LoVo (cell line): ENCODE measurements at regions not wholly inside any gene's neighbourhood (a gene's known extent, or its start where the extent isn't known, plus 50 kb on each side); places are given as distances from the start of the nearest gene placed in this dataset.

Experiments used
- DNase-seq: peaks from one replicate; pipeline ENCODE4 v3.0.0-alpha.2; 2016; ENCODE audit warnings: low spot score

DNA sequence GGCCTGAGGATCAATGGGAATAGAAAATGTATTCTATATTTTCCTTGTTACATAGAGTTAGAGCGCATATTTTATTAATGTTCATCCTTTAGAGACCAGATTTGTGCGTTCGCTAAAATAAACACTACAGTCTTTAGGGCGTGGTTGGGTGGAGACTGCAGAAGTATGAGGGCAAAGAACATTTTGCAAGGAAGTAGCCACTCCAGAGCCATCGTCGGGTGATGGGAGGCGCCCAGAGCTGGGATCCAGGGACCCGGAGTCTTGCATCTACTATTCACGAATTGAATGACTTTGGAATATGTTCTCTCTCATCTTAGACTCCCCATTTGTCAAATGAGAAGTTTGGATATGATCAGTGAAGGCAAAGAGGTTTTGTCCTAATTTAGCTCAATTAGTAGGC lies 154.2 kb upstream of the IRX6 start:
- DNase-seq, result no peak

DNA sequence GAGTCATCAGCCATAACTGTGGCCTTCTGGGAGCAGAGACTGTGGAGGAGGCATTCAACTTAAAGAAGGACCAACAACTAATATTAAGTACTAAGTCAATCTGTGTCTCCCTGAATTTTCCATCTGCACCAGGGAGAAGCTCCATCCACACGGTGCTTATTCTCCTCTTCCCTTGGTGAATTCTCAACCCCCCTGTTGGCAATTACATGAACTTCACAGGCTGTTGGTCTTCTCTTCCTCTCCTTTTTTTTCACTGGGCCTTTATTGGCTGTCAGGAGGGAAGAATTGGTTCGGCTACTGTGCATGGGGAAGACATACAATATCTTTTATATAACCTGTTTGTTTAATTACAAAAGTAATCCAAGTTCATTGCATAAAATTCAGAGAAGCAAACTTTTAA lies 152.8 kb upstream of the IRX6 start:
- DNase-seq, result no peak

DNA sequence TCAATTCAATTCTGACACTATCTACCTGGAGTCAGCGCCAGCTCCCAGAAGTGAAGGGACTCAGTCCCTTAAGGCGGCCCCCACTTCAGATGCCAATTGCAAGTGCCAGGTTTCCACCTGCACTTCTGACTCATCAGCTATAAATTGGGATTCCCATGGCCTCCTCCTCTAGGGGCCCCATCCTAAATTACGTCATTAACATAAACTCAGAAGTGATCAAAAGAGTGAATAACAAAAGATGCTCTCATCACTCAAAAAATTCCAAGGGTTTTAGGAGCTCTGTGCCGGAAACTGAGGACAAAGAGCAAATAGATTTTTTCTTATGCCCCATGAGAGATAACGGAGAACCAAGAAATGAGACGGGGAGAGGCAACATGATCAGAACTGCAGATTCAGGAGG lies 148.6 kb upstream of the IRX6 start:
- no peak for DNase-seq

DNA sequence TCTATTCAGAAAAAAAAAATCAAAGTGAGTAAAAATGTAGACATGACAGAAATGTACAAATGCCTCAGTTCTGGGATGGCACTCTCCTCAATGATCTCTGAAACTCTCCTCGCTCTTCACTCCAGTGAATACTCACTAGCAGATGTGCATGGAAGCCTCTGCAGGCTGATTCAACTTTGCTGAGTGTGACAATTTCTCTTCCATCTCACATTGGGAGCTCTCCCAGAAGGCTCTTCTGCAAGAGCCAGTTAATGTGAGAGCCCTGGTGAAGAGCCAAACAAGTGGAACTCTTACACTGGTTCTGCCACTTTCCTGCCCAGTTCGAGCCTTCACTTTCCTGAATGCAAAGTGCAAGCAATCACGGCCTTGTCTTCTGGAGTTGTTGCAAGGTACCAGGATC lies 147.1 kb upstream of the IRX6 start:
- no peak for DNase-seq

DNA sequence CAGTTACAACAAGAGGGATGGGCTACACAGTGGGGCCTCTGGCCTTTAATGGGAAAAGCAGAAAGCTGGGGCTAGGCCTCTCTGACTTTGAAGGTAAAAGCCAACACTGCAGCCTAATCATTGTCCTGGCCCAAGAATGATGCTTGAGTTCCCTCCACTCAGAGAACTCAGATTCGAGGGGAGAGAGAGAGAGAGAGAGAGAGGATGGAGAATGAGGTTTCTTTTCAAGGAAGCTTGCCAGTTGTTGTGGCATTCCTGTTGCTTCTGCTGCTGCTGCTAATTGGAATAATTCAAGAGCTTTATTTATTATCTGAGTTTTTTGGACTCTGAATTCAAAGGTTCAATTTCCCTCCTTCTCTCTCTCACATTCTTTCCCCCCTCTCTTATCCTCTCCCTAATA lies 144.6 kb upstream of the IRX6 start:
- no peak for DNase-seq

DNA sequence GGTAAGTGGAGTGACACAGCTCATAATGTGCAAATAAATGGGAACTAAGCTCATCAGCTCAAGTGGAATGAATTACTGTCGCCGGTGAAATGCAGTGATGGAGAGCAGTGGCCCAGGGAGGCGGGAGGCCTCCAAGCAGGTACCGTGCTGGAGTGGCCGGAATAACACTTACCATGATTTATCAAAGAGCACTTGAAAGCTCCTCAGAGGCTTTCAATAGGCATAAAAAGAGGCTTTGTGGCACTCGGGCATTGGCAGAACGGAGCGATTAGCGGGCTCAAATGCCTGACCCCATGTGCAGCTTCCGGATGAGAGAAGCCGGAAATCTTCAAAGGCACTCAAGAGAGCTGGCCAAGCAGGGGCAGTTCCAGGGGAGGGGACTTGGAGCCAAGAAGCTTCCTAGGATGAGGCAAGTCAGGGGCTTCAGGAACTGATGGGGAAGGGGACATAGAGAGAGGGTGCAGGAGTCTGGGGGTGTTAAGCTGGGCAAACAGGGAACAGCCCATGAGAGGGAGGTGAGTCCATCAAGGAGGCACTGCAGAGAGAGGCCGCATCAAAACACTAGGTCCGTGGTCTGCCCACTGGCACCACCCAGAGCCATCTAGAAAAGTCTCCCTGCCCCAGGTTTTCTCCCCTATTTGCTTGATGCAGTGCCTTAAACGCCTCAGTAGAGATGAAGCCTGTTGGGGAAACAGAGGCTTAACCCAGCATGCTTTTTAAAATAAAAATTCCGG lies 144.0 kb upstream of the IRX6 start:
- DNase-seq, result no peak

DNA sequence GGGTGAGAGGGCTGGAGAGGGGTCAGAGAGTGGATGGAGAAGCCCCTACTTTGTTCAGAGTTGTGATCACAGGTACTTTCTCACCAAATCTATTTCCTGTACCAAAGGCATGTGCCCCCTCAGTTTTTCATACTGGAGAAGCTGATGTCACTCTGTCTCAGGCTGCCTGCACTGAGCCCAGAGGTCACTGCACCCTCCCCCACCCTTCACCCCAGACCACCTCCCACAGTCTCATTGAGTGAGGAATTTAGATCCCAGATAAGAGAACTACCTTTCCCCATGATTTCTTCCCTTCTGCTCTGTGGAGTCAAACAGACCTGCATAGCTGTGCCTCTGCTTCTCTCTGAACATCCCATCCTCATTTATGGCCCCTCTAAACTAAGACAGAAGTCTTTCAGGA lies 140.0 kb upstream of the IRX6 start:
- no peak for DNase-seq

DNA sequence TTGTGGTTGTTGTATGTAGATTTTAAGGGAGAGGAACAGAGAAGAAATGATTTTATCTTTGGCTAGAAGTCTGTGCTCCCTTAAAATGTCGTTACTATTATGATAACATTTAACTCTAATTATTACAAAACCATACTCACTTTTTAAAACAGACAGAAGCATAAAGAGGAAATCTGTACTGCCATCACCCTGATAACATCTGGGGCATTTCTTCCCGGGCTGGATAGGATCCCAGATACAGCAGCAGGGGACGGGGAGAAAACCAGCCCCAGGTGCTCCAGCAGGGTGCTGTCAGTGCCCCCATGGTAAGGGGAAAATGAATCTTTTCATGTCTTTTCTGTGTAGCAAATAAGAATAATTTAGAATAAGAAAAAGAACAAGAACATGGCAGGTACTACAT lies 139.4 kb upstream of the IRX6 start:
- no peak for DNase-seq

DNA sequence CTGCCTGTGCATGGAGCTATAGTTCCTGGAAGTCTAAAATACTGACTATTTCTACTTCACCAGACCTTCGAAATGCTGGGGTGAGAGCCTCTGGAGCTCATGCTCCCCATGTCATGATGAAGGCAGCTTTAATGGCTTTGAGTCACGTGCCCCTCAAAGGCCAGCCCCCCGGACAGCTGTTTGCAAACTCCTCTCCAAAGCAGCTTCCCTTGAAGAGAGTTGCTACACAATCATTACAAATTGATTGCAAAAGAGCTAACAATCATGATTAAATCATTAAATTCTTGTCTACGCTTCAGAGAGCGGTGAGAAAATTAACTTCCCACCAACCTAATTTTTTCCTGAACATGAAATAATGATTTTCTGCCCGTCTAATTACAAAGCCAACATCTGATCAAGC lies 134.8 kb upstream of the IRX6 start:
- no peak for DNase-seq

DNA sequence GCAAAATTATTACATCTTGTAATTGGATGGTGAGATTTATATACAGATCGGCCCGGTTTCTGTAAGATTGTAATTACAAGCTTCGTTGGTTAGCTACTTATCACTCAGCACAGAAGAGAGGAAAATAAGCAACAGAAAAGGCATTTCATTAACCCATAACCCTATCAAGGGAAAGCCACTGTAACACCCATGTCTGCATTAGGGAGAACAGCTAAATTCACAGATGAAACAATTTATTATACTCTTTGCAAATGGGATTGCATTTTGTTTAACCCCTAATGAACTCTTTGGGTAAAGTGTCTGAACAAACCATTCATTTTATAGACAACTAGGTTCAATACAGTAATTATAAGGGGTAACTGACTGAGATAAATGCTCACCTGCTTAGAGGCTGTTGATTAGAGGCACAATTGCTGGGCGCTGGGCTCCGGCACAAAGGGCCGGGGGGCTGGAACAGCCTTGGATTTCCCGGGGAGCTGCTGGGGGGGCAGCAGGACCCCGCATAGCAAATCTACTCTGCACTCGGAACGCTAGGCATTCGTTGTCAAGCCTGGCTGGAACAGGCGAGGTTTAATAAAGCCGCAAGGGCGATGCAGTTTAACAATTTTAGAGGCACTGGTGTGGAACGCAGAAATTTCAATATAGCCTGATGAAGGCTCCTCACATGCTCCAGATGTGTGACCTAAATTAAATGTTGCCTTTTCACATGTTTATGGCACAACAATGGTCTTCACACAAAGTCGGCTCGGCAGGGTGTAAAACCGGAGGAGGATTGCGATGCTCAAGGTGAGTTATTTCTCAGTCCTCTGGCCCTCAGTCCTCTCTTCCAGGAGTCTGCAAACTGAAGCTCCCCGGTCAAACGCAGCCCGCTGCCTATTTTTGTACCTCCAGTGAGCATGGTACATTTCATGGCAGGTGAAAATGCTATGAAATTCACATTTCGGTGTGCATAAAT lies 134.0 kb upstream of the IRX6 start:
- no peak for DNase-seq

DNA sequence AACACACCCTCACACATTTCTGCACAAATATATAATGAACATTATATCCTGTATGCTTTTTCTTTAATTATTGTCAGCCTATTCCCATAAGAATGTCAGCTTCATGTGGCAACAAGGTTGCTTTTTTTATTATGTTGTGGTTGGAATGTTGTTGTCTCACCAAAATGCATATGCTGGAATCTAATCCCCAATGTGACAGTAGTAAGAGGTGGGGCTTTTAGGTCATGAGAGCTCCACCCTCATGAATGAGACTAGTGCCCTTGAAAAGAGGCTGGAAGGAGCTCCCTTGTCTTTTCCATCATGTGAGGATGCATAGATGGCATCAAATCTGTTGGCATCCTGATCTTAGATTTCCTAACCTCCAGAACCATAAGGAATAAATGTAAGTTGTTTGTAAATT lies 131.3 kb upstream of the IRX6 start:
- no peak for DNase-seq

DNA sequence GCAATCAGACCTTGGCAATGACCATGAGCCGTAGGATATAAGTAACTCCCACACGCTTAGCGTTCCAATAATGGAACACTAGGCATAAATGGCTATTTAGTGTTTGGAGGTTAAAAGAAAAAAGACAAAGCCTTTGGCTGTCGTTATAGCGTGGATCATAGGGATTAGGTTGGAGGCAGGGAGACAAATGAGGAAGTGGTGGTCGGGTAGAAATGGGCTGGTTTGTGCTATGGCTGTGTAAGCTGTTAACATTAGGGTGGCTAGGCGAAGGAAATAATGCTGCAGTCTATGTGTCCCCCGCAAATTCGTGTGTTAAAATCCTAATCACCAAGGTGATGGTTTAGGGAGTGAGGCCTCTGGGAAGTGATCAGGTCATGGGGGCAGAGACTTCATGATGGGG lies 120.4 kb upstream of the IRX6 start:
- no peak for DNase-seq

DNA sequence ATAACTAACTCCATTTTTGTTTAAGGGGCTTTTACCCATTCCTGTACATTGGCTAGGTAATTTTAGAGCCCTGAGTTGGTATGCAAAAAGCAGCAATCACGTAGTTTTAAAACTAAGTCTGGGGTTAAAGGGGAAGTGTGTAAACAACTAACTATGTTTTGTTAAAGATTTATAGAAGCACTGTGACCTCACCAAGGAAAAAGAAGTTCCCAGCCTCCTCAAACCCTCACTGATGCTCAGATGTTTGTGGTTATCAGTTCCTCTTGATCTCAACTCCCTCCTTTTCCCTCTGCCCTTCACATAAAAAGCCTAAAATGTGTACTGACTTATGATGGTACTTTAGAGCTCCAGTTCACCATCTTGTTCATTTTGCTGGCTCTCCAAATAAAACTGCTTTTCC lies 119.9 kb upstream of the IRX6 start:
- no peak for DNase-seq

DNA sequence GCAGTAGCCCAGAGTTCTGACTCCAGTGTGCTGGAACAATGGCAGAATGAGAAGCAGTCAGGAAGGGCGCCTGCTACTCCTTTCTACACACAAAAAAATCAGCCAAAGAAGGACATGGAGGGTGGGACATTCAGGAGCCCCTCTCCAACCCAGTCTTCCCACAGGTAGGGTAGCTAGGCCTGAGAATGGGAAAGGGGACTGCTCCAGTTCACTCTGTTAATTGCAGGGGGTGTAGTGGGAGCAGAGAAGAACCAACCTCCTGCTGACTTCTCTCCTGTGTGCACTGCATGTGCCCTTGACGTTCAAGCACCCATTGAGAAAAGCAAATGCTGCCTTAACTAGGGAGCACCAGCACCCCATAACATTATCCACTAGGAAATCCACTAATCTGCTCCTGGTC lies 119.1 kb upstream of the IRX6 start:
- no peak for DNase-seq

DNA sequence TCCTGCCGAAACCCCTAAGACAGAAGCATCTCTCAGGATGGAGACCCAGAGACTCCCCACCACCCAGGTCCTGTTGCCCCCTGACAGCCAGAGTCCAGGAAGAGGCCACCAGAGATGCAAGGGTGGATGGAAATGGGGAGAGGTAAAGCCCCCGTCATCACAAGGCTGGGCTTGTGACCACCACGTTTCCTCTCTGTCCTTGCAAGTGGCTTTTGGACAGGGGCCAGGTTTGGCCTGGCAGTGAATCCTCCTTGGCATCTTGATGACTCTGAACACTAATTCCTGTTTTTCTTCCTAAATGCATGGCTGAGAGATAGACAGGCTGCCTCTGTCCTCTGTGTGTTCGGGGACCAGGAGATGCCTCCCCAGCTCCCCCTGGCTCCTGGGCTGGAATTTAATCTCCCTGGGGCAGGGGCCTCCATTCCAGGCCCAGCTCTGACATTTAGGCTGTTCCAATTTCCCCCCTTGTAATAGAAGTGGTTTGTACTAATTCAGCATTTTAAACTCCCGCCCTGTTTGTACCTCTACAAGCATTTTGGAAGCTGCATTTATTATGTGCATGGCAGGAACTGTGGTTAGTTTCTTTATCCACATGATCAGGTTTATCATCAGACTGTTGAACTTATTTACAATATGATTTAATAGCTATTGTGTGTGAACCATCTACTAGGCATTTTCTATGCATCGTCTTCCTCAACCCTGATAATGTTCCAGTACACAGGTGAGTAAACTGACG lies 116.1 kb upstream of the IRX6 start:
- no peak for DNase-seq

DNA sequence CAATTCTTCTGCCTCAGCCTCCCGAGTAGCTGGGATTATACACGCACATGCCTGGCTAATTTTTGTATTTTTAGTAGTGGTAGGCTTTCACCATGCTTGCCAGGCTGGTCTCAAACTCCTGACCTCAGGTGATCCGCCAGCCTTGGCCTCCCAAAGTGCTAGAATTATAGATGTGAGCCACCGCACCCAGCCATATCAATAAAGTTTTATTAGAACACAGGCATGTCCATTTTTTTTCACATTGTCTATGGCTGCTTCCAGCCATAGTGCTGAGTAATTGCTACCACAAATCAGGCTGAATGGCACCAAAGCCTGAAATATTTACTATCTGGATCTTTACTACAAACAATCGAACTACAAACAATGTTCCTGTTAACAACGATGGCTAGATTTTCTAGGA lies 114.4 kb upstream of the IRX6 start:
- no peak for DNase-seq

DNA sequence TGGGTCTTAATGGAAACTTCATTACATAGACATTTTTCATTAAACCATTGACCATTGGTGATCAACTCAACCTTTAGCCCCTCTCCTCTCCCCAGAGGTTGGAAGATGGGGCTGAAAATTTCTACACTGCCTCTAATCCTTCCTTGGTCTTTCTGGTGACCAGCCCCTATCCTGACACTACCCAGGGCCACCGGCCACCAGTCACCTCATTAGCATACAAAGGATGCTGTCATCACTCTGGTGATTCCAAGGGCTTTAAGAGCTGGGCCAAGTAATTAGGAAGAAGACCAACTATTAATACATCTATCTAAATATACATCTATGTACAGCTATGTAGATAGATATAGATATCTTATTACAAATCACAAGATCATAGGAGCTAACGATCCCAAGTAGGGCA lies 111.2 kb upstream of the IRX6 start:
- DNase-seq, result no peak

DNA sequence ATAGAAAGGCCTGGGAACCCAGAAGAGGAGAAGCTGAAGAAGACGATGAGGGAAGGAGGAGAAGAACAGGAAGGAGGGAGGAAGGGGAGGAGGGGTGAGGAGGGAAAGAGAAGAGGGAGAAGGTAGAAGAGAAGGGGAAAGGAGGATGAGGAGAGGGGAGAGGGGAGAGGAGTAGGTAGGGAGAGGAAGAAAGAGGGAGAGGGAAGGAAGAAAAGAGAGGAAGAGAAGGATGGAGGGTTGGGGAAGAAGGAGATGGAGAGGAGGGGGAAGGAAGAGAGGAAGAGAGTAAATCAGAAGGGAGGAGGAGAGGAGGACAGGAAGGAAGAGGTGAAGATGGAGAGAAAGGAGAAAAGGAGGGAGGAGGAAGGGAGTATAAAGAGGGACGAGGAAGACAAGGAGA lies 109.6 kb upstream of the IRX6 start:
- DNase-seq, result no peak

DNA sequence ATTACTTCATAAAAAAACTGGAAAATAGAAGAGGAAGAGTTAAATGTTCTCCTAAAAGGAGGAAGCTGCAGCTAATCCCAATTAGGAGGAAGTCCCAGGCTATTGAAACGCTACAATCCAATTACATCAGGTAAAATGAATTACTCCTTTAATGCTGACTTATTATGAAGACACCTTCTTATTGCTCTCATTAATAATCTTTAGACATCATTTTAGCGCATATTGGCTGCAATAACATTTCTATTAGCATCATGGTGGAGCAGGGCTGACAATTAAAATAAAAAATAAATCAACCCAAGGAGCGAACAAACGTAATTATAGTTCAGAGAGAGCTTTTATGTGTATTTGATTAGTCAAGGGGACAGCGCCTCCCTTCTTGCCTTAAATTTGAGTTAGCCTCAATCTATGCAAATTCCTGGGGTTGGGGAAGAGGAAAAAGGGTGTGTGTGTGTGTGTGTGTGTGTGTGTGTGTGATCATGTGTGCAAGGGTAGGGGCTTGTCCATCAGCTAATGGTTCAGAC lies 109.0 kb upstream of the IRX6 start:
- no peak for DNase-seq

DNA sequence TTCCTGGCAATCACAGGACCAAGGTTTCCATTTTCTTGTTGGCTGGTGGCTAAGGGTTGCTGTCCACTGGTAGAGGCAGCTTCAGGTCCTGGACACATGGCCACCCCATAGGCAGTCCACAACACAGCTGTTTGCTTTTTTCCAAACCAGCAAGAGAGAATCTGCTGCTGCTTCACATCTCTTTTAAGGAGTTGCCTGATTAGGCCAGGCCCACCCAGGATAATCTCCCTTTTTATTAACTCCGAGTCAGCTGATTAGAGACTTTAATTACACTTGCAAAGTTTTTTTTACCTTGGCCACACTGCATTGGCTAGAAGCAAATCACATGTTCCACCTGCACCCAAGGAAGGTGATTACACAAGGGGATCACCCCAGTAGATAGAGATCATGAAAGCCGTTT lies 106.6 kb upstream of the IRX6 start:
- no peak for DNase-seq

DNA sequence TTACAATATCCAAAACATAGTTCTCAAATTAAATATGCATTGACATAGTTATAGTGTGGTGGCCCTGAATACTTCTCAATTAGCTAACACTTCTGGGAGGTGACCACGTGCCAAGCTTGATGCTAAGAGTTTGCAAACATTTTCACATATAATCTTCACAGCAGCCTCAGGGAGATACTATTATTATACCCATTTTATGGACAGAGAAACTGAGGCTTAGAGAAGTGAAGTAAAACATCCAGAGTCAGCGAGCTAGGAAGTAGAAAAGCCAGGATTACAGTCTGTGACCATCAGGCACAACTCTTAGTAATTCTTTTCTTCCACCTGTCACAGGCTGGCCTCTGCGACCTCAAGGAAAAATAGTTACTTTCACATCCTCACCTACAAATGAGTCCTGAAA lies 102.2 kb upstream of the IRX6 start:
- no peak for DNase-seq

DNA sequence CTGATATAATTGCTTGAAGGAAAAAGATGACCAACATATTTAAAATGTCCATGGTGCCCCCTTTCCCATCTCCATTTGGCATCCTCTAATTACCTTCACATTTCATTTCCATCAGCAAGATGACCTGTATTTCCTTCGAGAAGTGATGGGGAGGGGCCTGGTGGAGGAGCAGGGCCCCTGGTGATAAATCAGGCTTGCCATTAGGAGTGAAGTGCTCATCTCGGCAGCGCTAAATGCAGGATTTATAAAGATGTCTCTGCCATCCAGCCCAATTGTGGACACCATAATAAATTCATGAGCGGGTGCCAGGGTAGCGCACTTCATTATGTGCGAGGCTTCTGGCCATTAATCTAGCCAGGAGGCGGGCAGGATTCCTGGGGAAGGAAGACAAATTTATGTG lies 101.5 kb upstream of the IRX6 start:
- no peak for DNase-seq
